ENCODE measurements at regions not wholly inside any gene's neighbourhood (a gene's known extent, or its start where the extent isn't known, plus 50 kb on each side); places are given as distances from the start of the nearest gene placed in this dataset.
"Not testable (repeated sequence)": the region's sequence is repeated elsewhere in the genome, so short reads cannot be mapped to it uniquely, and the experiment has no call there.

DNA sequence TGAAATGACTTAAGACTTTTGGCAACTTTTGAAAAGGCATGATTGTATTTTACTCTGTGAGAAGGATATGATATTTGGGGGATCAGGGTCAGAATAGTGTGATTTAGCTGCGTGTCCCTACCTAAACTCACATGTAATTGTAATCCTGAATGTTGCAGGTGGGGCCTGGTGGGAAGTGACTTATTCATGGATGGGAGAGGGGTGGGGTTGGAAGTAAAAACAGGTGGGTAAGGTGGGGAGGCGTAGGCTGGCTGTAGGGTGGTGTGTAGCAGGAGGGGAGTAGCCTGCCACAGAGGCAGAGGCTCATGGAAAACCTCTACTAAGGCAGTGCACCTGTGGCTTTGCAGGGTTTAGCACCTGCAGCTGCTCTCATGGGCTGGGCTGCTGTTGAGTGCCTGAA is 584.2 kb downstream of the CWH43 start:
- H3K4me2 ChIP-seq (ENCODE audit: insufficient read depth in 1 of 2, low read depth in 2 of 2, low read length in 2 of 2); H2BK12ac ChIP-seq (ENCODE audit: low read depth, low read length); H3K79me1 ChIP-seq (ENCODE audit: low read depth, low read length); H4K91ac ChIP-seq (replicated peaks; ENCODE audit: insufficient read length, low read length); H2BK120ac ChIP-seq (replicated peaks; ENCODE audit: low read depth, low read length); H4K20me1 ChIP-seq (replicated peaks in 1 of 2; ENCODE audit: control insufficient read depth in 1 of 2, insufficient read depth in 2 of 2, low read length in 2 of 2); H3K4me3 ChIP-seq (ENCODE audit: extremely low read depth in 1 of 4, insufficient read depth in 2 of 4, low read depth in 3 of 4, low read length in 4 of 4); H3K79me2 ChIP-seq (ENCODE audit: control insufficient read depth in 1 of 2, insufficient read depth in 2 of 2, low read length in 2 of 2); H3K27me3 ChIP-seq (replicated peaks in 1 of 4; ENCODE audit: control insufficient read depth in 3 of 4, extremely low read depth in 1 of 4, insufficient read depth in 3 of 4, low read length in 3 of 4); H2AK5ac ChIP-seq (ENCODE audit: low read depth, low read length); H3K18ac ChIP-seq (ENCODE audit: extremely low read depth, low read length); H2BK20ac ChIP-seq (ENCODE audit: low read length); H4K8ac ChIP-seq (ENCODE audit: extremely low read depth, insufficient read depth, low read length); POLR2A ChIA-PET (ENCODE audit: partially characterized antibody); H3K36me3 ChIP-seq (ENCODE audit: control insufficient read depth in 2 of 4, insufficient read depth in 4 of 4, low read length in 3 of 4); DNase-seq (ENCODE audit: low read depth in 1 of 2, low spot score in 2 of 2); H3K4me1 ChIP-seq (replicated peaks in 1 of 4; ENCODE audit: control insufficient read depth in 3 of 4, insufficient read depth in 4 of 4, low read length in 3 of 4); H3K23ac ChIP-seq (ENCODE audit: insufficient read length); H3K4ac ChIP-seq (replicated peaks; ENCODE audit: insufficient read length, low read depth, low read length); H3K14ac ChIP-seq (ENCODE audit: insufficient read length); H3K23me2 ChIP-seq (ENCODE audit: low read depth, low read length); H3K27ac ChIP-seq (ENCODE audit: low read depth, low read length); H3K56ac ChIP-seq (replicated peaks; ENCODE audit: insufficient read length, low read depth, low read length); H2BK5ac ChIP-seq (ENCODE audit: low read depth, low read length); FAIRE-seq; CTCF ChIA-PET (ENCODE audit: partially characterized antibody); H2AFZ ChIP-seq (ENCODE audit: low read length); H3K9ac ChIP-seq (replicated peaks in 1 of 4; ENCODE audit: extremely low read depth in 1 of 4, low read depth in 3 of 4, low read length in 3 of 4); H2BK15ac ChIP-seq (ENCODE audit: low read length); H4K5ac ChIP-seq (ENCODE audit: insufficient read length, low read depth, low read length): not testable (repeated sequence)
- 50% methylated on average over 2 of the region's 2 CpGs; no CpG with 5 or more reads in 1 of the 2 experiments for WGBS, 2 experiments (ENCODE audit: extremely low coverage in 1 of 2, insufficient coverage in 1 of 2, insufficient read length in 1 of 2, insufficient replicate concordance in 2 of 2, low coverage in 1 of 2, low lambda C conversion rate in 2 of 2, missing lambda C conversion rate in 1 of 2)
- H3K9me3 ChIP-seq (ENCODE audit: insufficient read depth in 2 of 2, low read depth in 1 of 2, low read length in 1 of 2), result peaks cover 9 to 50% of the 10 kb centered on the region in 2 experiments; a peak in 3 of 4 replicates

DNA sequence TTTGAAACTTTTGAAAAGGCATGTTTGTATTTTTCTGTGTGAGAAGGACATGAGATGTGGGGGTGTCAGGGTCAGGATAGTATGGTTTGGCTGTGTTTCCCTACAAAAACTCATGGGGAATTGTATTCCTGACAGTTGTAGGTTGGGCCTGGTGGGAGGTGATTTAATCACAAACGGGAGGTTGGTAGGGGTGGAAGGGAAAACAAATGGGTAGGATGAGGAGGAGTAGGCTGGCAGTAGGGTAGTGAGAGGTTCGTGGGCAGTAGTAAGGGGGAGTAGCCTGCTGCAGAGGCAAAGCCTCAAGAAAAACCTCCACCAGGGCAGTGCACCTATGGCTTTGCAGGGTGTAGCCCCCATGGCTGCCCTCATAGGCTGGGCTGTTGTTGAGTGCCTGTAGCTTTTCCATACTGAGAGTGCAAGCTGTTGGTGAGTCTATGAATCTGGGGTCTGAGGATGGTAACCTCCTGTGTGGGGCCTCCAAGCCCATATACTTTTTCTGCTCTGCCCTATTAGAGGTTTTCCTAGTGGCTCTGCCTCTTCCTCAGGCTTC is 587.7 kb downstream of the CWH43 start:
- peaks cover 18 to 49% of the 10 kb centered on the region in 2 experiments for H3K9me3 ChIP-seq (ENCODE audit: insufficient read depth in 2 of 2, low read depth in 1 of 2, low read length in 1 of 2)
- H2AK5ac ChIP-seq (ENCODE audit: low read depth, low read length); H4K20me1 ChIP-seq (replicated peaks in 1 of 2; ENCODE audit: control insufficient read depth in 1 of 2, insufficient read depth in 2 of 2, low read length in 2 of 2); H3K27ac ChIP-seq (ENCODE audit: low read depth, low read length); H3K18ac ChIP-seq (ENCODE audit: extremely low read depth, low read length); H2BK5ac ChIP-seq (ENCODE audit: low read depth, low read length); H3K14ac ChIP-seq (ENCODE audit: insufficient read length); CTCF ChIA-PET (ENCODE audit: partially characterized antibody); H2BK20ac ChIP-seq (ENCODE audit: low read length); H3K4me3 ChIP-seq (ENCODE audit: extremely low read depth in 1 of 4, insufficient read depth in 2 of 4, low read depth in 3 of 4, low read length in 4 of 4); H3K27me3 ChIP-seq (replicated peaks in 1 of 4; ENCODE audit: control insufficient read depth in 3 of 4, extremely low read depth in 1 of 4, insufficient read depth in 3 of 4, low read length in 3 of 4); H4K91ac ChIP-seq (replicated peaks; ENCODE audit: insufficient read length, low read length); H2BK120ac ChIP-seq (replicated peaks; ENCODE audit: low read depth, low read length); H3K4me1 ChIP-seq (replicated peaks in 1 of 4; ENCODE audit: control insufficient read depth in 3 of 4, insufficient read depth in 4 of 4, low read length in 3 of 4); H3K4ac ChIP-seq (replicated peaks; ENCODE audit: insufficient read length, low read depth, low read length); FAIRE-seq; H2AFZ ChIP-seq (ENCODE audit: low read length); H4K5ac ChIP-seq (ENCODE audit: insufficient read length, low read depth, low read length); H3K9ac ChIP-seq (replicated peaks in 1 of 4; ENCODE audit: extremely low read depth in 1 of 4, low read depth in 3 of 4, low read length in 3 of 4); H3K79me2 ChIP-seq (ENCODE audit: control insufficient read depth in 1 of 2, insufficient read depth in 2 of 2, low read length in 2 of 2); H3K56ac ChIP-seq (replicated peaks; ENCODE audit: insufficient read length, low read depth, low read length); H3K23ac ChIP-seq (ENCODE audit: insufficient read length); H2BK15ac ChIP-seq (ENCODE audit: low read length); H3K4me2 ChIP-seq (ENCODE audit: insufficient read depth in 1 of 2, low read depth in 2 of 2, low read length in 2 of 2); H3K36me3 ChIP-seq (ENCODE audit: control insufficient read depth in 2 of 4, insufficient read depth in 4 of 4, low read length in 3 of 4); POLR2A ChIA-PET (ENCODE audit: partially characterized antibody); H3K23me2 ChIP-seq (ENCODE audit: low read depth, low read length); DNase-seq (ENCODE audit: low read depth in 1 of 2, low spot score in 2 of 2); H4K8ac ChIP-seq (ENCODE audit: extremely low read depth, insufficient read depth, low read length); H3K79me1 ChIP-seq (ENCODE audit: low read depth, low read length); H2BK12ac ChIP-seq (ENCODE audit: low read depth, low read length): not testable (repeated sequence)
- 58% methylated on average over 2 of the region's 2 CpGs; no CpG with 5 or more reads in 1 of the 2 experiments for WGBS, 2 experiments (ENCODE audit: extremely low coverage in 1 of 2, insufficient coverage in 1 of 2, insufficient read length in 1 of 2, insufficient replicate concordance in 2 of 2, low coverage in 1 of 2, low lambda C conversion rate in 2 of 2, missing lambda C conversion rate in 1 of 2)

All from H1 (cell line).